H1 (cell line): ENCODE measurements at regions not wholly inside any gene's neighbourhood (a gene's known extent, or its start where the extent isn't known, plus 50 kb on each side); places are given as distances from the start of the nearest gene placed in this dataset.

ENCODE experiments used
- EZH2 ChIP-seq: fragments of 200-600 bp; sonication (generic); IDR thresholded peaks from 2 replicates; pipeline ENCODE4 v1.7.1; 2012; ENCODE audit warnings: low read depth, mild to moderate bottlenecking, moderate library complexity, low read length, inconsistent platforms; ENCODE audit not compliant: severe bottlenecking
- SP4 ChIP-seq: IDR thresholded peaks from 2 replicates; pipeline ENCODE4 v1.6.1; 2012; ENCODE audit warnings: low read length, inconsistent platforms
- SUZ12 ChIP-seq: fragments of 200-600 bp; sonication (generic); IDR thresholded peaks from 2 replicates; pipeline ENCODE4 v1.6.1; 2012; ENCODE audit warnings: mild to moderate bottlenecking, inconsistent platforms, low read length, moderate library complexity, mixed read lengths
- TAF7 ChIP-seq: optimal IDR thresholded peaks from 2 replicates; pipeline ENCODE3; 2011; ENCODE audit warnings: low read depth, mild to moderate bottlenecking, inconsistent platforms, low read length, moderate library complexity, borderline replicate concordance
- TF ChIP-seq, protein P1 (sequence below): fragments of 300-600 bp; sonication (generic); IDR thresholded peaks from 2 replicates; pipeline ENCODE4 v1.7.1; 2012; ENCODE audit warnings: low read length, moderate library complexity, mild to moderate bottlenecking, inconsistent platforms; ENCODE audit not compliant: insufficient replicate concordance

- TF ChIP-seq, protein P1, sequence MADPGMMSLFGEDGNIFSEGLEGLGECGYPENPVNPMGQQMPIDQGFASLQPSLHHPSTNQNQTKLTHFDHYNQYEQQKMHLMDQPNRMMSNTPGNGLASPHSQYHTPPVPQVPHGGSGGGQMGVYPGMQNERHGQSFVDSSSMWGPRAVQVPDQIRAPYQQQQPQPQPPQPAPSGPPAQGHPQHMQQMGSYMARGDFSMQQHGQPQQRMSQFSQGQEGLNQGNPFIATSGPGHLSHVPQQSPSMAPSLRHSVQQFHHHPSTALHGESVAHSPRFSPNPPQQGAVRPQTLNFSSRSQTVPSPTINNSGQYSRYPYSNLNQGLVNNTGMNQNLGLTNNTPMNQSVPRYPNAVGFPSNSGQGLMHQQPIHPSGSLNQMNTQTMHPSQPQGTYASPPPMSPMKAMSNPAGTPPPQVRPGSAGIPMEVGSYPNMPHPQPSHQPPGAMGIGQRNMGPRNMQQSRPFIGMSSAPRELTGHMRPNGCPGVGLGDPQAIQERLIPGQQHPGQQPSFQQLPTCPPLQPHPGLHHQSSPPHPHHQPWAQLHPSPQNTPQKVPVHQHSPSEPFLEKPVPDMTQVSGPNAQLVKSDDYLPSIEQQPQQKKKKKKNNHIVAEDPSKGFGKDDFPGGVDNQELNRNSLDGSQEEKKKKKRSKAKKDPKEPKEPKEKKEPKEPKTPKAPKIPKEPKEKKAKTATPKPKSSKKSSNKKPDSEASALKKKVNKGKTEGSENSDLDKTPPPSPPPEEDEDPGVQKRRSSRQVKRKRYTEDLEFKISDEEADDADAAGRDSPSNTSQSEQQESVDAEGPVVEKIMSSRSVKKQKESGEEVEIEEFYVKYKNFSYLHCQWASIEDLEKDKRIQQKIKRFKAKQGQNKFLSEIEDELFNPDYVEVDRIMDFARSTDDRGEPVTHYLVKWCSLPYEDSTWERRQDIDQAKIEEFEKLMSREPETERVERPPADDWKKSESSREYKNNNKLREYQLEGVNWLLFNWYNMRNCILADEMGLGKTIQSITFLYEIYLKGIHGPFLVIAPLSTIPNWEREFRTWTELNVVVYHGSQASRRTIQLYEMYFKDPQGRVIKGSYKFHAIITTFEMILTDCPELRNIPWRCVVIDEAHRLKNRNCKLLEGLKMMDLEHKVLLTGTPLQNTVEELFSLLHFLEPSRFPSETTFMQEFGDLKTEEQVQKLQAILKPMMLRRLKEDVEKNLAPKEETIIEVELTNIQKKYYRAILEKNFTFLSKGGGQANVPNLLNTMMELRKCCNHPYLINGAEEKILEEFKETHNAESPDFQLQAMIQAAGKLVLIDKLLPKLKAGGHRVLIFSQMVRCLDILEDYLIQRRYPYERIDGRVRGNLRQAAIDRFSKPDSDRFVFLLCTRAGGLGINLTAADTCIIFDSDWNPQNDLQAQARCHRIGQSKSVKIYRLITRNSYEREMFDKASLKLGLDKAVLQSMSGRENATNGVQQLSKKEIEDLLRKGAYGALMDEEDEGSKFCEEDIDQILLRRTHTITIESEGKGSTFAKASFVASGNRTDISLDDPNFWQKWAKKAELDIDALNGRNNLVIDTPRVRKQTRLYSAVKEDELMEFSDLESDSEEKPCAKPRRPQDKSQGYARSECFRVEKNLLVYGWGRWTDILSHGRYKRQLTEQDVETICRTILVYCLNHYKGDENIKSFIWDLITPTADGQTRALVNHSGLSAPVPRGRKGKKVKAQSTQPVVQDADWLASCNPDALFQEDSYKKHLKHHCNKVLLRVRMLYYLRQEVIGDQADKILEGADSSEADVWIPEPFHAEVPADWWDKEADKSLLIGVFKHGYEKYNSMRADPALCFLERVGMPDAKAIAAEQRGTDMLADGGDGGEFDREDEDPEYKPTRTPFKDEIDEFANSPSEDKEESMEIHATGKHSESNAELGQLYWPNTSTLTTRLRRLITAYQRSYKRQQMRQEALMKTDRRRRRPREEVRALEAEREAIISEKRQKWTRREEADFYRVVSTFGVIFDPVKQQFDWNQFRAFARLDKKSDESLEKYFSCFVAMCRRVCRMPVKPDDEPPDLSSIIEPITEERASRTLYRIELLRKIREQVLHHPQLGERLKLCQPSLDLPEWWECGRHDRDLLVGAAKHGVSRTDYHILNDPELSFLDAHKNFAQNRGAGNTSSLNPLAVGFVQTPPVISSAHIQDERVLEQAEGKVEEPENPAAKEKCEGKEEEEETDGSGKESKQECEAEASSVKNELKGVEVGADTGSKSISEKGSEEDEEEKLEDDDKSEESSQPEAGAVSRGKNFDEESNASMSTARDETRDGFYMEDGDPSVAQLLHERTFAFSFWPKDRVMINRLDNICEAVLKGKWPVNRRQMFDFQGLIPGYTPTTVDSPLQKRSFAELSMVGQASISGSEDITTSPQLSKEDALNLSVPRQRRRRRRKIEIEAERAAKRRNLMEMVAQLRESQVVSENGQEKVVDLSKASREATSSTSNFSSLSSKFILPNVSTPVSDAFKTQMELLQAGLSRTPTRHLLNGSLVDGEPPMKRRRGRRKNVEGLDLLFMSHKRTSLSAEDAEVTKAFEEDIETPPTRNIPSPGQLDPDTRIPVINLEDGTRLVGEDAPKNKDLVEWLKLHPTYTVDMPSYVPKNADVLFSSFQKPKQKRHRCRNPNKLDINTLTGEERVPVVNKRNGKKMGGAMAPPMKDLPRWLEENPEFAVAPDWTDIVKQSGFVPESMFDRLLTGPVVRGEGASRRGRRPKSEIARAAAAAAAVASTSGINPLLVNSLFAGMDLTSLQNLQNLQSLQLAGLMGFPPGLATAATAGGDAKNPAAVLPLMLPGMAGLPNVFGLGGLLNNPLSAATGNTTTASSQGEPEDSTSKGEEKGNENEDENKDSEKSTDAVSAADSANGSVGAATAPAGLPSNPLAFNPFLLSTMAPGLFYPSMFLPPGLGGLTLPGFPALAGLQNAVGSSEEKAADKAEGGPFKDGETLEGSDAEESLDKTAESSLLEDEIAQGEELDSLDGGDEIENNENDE = no peak
- TF ChIP-seq SP4 (no peak), TAF7 (no peak), EZH2 (no peak), SUZ12 (no peak)
Measured at GRCh38 chr18:78543201-78543725, 436.4 kb upstream of the SALL3 start (continued).
